Neural cell (in vitro differentiated cells): ENCODE measurements at regions not wholly inside any gene's neighbourhood (a gene's known extent, or its start where the extent isn't known, plus 50 kb on each side); places are given as distances from the start of the nearest gene placed in this dataset.
A peak's percentile ranks its signal among the peaks of the same experiment; 100 is the strongest.

Source experiments
- EP300 ChIP-seq: fragments of 450-650 bp; conservative IDR thresholded peaks from 2 replicates; pipeline ENCODE4 v1.6.1; 2014; ENCODE audit warnings: antibody characterized with exemption, mild to moderate bottlenecking, moderate library complexity; ENCODE audit not compliant: poor library complexity, severe bottlenecking
- EZH2 ChIP-seq: fragments of 200-600, 300-800 bp; shearing (Covaris generic), sonication (generic); IDR thresholded peaks from 2 replicates; pipeline ENCODE4 v1.6.1; 2014; ENCODE audit warnings: antibody characterized with exemption, low read length, borderline replicate concordance, mild to moderate bottlenecking; ENCODE audit not compliant: insufficient read depth, poor library complexity, severe bottlenecking
- POLR2AphosphoS5 ChIP-seq: IDR thresholded peaks from 2 replicates; pipeline ENCODE4 v1.6.1; 2012
- RAD21 ChIP-seq: fragments of 450-650 bp; conservative IDR thresholded peaks from 2 replicates; pipeline ENCODE4 v1.6.1; 2014; ENCODE audit warnings: antibody characterized with exemption, mild to moderate bottlenecking, moderate library complexity
- SMC3 ChIP-seq: fragments of 450-650 bp; conservative IDR thresholded peaks from 2 replicates; pipeline ENCODE4 v1.6.1; 2014; ENCODE audit warnings: antibody characterized with exemption, mild to moderate bottlenecking, moderate library complexity; ENCODE audit not compliant: poor library complexity
- TAF1 ChIP-seq: IDR thresholded peaks from 2 replicates; pipeline ENCODE4 v1.6.1; 2012; ENCODE audit warnings: low read depth
- TF ChIP-seq, protein P1 (sequence below): fragments of 450-650 bp; IDR thresholded peaks from 2 replicates; pipeline ENCODE4 v1.5.1; 2014; ENCODE audit warnings: antibody characterized with exemption, mild to moderate bottlenecking, moderate library complexity; ENCODE audit not compliant: poor library complexity, severe bottlenecking
- TF ChIP-seq, protein P2 (sequence below): IDR thresholded peaks from 2 replicates; pipeline ENCODE4 v1.6.1; 2012; ENCODE audit warnings: borderline replicate concordance

GRCh38 chr10:127805950-127806349 is 69.0 kb downstream of the FOXI2 start:
- TF ChIP-seq EP300, result peak; percentile 67
- peak; percentile 27 for TF ChIP-seq POLR2AphosphoS5
- TF ChIP-seq, protein P1, sequence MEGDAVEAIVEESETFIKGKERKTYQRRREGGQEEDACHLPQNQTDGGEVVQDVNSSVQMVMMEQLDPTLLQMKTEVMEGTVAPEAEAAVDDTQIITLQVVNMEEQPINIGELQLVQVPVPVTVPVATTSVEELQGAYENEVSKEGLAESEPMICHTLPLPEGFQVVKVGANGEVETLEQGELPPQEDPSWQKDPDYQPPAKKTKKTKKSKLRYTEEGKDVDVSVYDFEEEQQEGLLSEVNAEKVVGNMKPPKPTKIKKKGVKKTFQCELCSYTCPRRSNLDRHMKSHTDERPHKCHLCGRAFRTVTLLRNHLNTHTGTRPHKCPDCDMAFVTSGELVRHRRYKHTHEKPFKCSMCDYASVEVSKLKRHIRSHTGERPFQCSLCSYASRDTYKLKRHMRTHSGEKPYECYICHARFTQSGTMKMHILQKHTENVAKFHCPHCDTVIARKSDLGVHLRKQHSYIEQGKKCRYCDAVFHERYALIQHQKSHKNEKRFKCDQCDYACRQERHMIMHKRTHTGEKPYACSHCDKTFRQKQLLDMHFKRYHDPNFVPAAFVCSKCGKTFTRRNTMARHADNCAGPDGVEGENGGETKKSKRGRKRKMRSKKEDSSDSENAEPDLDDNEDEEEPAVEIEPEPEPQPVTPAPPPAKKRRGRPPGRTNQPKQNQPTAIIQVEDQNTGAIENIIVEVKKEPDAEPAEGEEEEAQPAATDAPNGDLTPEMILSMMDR, result no peak
- TF ChIP-seq SMC3, result no peak
- no peak for TF ChIP-seq EZH2
- TF ChIP-seq, protein P2, sequence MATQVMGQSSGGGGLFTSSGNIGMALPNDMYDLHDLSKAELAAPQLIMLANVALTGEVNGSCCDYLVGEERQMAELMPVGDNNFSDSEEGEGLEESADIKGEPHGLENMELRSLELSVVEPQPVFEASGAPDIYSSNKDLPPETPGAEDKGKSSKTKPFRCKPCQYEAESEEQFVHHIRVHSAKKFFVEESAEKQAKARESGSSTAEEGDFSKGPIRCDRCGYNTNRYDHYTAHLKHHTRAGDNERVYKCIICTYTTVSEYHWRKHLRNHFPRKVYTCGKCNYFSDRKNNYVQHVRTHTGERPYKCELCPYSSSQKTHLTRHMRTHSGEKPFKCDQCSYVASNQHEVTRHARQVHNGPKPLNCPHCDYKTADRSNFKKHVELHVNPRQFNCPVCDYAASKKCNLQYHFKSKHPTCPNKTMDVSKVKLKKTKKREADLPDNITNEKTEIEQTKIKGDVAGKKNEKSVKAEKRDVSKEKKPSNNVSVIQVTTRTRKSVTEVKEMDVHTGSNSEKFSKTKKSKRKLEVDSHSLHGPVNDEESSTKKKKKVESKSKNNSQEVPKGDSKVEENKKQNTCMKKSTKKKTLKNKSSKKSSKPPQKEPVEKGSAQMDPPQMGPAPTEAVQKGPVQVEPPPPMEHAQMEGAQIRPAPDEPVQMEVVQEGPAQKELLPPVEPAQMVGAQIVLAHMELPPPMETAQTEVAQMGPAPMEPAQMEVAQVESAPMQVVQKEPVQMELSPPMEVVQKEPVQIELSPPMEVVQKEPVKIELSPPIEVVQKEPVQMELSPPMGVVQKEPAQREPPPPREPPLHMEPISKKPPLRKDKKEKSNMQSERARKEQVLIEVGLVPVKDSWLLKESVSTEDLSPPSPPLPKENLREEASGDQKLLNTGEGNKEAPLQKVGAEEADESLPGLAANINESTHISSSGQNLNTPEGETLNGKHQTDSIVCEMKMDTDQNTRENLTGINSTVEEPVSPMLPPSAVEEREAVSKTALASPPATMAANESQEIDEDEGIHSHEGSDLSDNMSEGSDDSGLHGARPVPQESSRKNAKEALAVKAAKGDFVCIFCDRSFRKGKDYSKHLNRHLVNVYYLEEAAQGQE, result no peak
- no peak for TF ChIP-seq TAF1
- TF ChIP-seq RAD21, result no peak
